Astrocyte of the hippocampus (primary cell): ENCODE measurements at regions not wholly inside any gene's neighbourhood (a gene's known extent, or its start where the extent isn't known, plus 50 kb on each side); places are given as distances from the start of the nearest gene placed in this dataset.

Experiments used
- DNase-seq: peaks from one replicate; pipeline ENCODE4 v3.0.0; 2011; ENCODE audit warnings: low read depth, low spot score

DNA sequence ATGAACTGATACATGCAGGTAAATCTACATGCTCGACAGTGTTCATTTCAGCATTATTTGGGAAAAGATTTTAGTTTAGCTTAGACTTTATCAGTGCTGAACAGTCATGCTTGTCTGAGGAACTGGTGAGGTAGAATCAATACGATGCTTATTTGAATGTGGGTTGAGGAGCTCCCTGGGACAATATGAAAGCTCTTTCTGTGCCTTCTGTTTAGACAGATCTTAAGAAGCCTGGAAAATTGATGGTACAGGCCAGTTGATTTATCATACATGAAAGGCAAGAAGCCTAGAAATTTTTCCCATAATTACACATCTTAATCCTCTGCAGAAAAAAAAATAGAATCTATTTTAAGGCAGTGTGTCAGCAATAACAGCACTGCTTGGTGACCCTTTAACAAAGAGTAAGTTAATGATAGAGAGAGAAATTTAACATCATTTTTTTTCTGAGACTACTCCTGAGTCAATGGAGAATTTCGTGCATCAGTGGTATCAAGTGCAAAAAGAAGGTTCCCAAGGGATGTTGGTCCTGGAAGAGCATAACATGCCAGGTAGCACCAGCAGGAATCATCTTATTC lies 252.2 kb upstream of the CDH20 start:
- DNase-seq: no peak

DNA sequence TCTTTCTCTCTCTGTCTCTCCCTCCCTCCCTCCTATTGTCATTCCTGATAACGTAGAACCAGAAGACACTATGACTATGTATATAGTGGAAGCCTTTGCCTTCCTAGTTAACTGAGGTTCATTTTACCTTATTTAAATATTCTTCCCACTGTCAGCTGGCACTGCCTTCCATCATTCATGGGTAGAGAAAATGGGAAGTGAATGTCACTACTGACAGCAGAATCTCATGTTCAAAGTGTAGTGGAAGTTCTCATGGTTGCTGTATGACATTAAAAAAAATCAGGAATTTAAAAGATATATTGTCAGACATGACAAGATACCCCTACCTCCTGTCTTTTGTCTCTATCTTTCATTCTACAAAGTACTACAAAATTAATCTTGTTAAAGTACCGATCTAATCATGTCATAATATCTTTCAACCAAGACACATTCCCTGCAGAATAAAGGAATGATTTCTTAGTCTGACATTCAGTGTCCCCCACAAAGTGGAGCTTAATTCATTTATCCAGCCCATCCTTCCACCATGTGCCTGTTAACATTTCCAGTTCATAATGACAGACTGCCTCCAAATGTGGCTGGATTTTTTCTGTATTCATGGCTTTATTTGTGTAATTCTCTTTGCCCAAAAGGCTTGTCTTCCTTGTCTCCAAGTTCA lies 250.1 kb upstream of the CDH20 start:
- DNase-seq: no peak

DNA sequence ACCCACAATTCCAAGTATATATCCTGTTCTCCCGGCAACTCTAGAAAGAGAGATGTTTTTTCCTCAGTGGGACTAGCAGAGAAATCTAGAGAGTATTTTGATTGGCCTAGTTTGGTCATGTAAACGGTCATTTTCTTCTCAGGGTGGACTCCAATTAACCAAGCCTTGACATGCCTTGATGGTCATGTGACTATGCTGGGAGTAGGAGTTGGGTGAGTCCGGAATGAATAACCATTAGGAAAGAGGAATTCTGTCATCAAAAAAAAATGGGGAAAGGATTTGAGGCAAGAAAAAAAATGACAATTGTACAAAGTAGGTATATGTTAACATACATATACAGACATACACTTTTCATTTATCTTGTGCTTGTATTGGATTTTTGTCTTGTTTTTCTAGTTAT lies 248.2 kb upstream of the CDH20 start:
- no peak for DNase-seq

DNA sequence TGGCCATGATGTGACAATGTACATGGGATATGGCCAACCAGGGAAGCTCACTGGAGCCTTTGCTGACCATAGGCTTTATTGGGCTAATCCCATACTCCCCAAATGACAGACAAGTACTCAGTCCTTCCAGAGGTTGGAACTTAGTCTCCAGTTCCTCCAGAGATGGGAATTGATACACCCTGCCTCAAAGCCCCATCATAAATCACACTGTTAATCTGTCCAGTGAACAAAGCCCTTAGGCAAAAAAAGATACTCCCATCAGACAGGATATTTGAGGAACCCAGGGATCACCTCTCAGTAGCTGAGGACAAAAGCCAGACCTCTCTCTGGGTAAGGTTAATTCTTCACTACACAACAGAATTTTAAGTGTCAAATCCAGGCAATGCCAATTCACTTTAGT lies 247.5 kb upstream of the CDH20 start:
- no peak for DNase-seq

DNA sequence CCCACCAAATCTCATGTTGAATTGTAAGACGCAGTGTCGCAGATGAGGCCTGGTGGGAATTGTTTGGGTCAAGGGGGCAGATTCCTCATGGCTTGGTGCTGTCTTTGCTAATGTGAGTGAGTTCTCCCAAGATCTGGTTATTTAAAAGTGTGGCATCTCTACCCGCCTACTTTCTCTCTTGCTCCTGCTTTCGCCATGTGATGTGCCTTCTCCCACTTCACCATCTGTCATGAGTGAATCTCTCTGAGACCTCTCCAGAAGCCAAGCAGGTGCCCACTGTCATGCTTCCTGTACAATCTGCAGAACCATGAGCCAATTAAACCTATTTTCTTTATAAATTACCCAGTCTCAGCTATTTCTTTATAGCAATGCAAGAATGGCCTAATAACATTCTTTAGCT lies 246.6 kb upstream of the CDH20 start:
- DNase-seq: no peak

DNA sequence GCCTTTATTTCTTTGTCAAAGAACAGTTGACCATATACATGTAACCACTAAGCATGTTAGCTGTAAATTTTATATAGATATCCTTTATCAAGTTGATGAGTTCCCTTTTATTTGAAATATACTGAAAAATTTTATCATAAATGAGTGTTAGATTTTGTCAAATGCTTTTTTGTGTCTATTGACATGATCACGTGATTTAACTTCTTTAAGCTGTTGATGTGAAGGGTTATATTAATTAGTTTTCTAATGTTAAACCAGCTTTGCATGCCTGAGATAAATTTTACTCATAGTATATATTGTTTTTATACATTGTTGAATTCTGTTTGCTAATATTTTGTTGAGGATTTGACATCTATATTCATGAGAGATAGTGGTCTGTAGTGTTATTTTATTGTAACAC lies 241.9 kb upstream of the CDH20 start:
- DNase-seq: no peak

DNA sequence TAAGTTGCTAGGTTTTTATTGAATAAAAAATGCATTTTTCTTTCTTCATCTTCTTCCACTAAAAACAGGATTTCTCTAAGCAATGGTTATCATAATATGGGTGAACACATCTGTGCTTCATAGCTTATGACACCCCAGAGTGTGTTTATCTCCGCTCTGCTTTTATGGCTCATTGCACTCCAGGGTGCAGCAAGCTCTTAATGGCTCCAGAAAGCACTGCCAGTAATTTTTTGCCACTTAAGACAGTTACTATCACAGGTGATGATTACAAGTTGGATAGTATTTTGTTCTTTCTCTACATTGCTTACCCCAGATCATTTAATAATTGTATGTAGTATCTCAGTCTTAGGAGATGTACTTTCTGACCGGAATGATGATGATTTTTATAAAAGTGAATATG lies 239.3 kb upstream of the CDH20 start:
- DNase-seq: no peak

DNA sequence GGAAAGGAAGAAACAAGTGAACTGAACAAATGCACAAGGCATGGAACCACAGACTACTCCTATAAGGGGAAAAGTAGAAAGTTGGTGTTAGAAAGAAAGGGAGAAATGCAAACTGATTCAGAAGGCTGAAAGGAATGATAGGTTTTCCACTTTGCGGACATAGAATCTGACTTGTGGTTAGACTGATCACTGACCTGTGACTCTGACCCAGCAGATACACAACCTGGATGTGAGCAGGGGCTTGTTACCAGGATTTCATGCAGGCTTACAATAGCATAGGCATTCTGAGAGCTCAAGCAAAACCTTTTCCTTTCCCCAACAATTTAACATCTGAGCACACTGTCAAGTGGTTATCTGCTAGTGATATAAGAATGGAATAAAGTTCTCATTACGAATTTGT lies 237.0 kb upstream of the CDH20 start:
- DNase-seq: peak; percentile 1

DNA sequence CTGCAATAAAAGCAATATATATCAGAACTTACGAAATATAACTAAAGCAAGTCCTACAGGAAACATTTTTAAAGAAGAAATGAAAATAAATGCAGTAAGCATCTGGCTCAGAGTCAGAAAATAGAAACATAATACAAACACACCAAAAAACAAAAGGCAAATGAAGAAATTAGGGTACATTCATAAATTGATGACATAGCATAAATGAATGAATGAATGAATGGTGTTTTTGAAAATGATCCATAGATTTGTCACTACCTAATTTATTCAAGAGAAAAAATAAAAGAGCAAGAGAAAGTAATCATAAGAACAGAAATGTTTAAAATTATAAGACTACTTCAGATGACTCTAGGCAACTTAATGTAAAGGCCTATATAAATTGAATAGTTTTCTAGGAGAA lies 226.1 kb upstream of the CDH20 start:
- DNase-seq: no peak

DNA sequence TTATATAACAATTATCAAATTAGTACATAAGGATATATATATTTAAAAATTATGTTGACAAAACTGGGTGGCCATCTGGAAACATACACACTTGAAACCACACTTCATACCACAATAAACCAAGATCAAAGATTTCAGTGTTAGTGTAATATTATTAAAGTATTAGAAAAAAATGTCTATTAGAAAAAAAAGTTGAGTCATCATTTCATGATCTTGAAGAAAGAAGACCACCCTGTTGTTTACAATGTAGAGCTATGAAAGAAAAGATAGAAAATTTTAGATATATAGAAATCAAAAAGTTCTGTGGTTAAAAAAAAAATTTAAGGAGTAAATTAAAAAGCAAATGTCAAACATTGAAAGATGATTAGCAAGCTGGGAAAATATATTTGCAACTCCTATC lies 224.5 kb upstream of the CDH20 start:
- no peak for DNase-seq

DNA sequence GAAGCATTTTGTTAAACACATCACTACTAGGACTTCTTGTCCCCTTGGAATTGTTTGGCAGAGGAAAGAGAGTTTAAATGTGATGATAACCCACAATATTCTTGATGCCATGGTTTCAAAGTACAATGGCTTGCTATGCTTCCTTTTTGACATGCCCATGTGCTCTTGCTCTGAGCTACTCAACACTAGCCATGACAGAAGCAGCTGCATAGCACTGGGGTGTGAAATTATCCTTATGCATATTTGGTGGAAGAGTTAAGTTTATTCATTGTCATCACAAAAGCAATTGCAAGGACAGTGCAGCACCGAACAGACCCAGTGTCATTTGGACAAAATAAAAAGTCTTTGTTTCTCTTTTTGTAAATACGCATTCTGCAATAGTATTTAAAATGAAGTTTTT lies 209.9 kb upstream of the CDH20 start:
- no peak for DNase-seq

DNA sequence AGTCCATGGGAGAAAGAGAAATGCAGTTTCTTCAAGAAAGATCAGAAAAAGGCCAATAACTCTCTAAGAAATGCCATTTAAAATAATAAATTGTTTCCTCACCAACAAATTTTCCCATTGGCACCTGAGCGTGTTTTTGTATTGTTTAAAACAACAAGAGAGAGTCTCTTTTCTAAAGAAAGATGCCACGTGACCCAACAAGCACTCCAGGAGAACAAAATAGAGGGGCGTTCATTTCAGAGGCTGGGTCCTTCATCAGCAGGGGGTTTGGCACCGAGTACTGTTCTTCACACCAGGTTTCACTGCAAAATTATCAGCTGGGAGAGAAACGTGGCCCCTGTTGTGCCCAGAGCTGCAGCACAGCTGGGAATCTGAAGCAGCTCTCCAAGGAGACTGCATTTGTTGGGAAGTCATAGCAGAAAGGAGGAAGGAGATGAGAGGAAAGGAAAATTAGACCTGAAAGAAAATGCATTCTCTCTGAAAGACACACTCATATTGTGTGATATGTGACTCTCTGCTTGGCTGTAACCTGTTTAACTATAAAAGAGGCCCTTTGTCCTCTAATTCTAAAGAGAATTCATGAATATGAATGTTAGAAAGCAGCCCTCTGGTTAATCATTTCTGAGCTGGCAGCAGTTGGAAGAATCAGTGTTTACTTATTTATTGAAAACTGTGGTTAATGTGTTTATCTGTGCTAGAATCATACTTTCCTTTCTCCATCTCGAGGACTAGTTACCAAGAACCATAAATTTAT lies 205.3 kb upstream of the CDH20 start:
- peak; percentile 11 for DNase-seq

DNA sequence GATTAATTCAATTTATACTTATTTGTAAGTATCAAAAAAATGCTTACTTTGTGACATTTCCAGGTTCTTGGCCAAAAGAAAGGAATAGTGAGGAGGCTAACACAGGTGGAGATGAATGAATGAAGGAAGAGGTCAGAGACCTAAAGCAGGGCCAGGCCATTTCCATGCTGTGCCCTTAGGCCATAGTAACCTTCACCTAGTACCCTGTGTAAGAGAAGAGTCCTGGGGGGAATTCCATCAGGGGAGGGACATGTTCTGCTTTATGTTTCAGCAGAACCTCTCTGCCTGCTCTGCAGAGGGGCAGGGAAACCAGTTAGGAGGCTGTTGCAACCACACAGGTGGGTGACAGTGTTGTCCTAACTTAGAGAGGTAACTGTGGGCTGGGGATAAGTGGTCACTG lies 204.2 kb upstream of the CDH20 start:
- DNase-seq: no peak

DNA sequence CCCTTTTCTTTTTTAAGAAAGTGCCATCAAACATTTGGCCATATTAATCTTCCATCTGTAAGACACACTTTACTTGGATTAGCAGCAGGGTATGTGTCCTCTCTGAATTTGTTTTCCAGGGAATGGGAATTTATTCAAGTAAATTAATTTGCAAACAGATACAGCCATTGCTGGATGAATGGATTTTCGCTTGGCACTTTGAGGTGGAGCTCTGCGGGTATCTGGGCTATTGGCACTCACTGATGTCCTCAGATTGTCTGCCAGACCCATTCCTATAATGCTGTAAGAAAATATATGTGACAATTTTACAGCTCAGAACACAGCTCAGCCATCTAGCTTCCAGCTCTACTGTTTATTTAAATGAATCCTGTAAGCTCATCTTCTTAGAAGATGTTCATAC lies 201.2 kb upstream of the CDH20 start:
- no peak for DNase-seq

DNA sequence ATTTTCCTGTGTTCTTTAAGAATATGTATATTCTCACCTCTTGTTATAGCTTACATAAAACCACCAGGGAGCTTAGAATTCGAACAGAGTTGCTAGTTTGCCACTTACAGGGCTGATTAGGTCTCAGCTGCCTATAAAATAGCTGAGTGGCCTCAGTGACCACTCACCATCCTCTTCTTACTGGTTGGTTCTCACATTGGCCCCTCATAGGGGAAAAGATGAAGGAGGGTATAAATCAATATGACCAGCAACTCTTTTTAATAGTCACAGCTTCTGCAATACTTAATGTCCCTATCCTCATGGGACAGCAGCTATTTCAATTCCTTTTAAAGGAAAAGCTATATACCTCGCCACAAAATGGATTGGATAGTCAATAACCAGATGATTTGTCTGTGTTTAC lies 199.4 kb upstream of the CDH20 start:
- no peak for DNase-seq

DNA sequence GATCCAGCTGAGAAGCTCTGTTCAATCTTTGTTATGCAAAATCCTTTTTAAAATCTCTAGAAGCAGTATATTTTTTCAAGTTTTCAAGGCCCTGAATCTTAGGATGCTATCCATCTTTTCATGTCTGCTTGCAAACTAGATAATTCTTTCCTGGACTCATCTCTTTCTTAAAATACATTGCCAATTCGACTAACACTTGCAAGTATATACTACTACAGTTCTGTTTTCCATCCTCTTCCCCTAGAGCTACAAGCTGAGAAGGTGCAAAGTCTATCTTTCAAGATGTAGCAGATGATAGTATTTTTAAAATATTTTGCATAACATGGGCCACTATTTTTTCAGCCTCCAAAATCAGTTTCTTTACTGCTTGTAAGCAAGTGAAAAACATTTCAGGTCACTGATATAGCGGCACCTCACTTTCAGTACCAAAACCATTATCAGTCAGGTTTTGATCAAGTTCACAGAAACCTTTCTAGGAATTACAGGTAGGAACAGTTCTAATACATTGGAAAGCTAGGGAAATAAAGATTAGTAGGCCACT lies 196.4 kb upstream of the CDH20 start:
- no peak for DNase-seq

DNA sequence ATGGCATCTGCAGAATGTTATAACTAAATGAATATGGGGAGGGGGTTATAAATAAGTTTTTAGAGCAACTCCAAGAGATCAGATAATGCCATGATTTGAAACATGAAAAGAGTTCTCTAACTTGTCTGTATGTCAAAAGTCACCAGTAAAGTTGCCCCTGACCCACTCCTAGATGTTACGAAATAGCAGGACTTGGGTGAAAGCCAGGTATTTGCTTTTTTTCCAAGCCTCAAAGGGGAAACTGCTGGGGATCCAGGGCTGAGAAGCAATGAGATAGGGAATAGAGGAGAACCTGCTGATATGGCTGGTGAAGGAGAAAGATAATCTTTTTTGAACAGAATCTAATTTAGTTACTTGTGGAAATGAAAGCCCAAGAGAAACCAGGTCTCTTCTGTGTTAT lies 191.5 kb upstream of the CDH20 start:
- no peak for DNase-seq

DNA sequence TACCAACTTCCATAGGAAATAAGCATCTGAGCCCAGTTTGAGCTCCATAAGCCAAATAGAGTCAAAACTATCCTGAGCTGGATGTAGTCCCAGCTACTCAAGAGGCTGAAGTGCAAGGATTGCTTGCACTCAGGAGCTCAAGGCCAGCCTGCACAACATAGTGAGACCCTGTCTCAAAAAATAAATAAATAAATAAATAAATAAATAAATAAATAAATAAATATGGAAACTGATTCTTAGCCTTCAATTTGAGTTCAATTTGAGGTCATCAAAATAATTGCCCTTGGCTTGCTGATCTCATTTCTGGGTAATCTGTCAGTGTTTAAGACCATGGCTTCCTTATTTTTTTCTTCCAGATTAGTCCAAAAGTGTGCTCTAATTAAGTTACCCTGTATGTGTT lies 184.9 kb upstream of the CDH20 start:
- DNase-seq: no peak

DNA sequence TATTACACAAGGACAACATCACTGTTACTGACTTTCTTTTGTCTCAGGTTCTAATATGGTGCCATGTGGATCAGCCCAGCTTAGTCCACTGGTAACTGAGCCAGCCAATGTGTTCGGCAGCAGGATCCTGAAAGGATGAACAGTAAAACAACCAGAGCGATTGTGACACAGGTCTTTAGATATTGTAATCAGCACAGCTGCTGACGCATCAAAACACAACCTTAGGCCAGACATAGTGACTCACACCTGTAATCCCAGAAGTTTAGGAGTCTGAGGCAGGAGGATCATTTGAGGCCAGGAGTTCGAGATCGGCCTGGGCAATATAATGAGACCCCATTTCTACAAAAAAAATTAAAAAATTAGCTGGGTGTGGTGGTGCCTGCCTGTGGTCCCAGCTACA lies 183.4 kb upstream of the CDH20 start:
- DNase-seq: no peak

DNA sequence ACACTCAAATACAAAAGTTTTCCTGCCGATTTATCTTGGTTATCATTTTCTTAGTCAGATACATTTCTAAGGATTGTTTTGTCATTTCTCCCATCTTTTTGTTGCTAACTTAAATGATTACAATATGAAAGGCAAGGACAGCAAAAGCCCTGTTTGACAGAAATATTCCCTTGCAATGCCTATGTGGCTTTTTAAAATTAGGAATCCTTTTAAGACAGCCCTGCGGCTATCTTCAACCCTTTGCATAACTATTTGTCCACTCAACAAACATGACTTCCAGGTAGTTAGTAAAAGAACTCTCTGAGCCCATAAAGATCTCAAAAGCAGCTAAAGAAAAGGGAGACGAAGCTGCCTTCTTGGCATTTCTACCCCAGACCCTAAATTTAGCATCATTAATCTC lies 179.7 kb upstream of the CDH20 start:
- DNase-seq: no peak

DNA sequence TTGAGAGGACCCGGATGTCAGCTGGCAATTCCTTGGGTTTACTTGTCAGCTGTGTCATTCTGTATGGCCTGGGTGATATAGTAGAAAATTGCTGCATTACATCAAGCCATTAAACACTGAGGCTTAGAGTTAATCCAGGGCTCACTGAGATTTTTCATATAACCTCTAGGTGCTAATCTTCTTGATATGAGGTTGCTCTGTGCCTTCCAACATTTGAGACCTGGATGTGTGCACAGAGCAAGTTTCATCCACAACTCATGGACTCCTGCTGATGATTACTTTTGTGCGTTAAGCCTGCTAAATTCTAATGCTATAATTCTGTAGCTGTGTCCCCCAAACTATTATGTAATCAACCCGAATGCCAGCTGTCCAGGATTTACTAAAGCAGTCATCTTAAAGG lies 178.4 kb upstream of the CDH20 start:
- no peak for DNase-seq

DNA sequence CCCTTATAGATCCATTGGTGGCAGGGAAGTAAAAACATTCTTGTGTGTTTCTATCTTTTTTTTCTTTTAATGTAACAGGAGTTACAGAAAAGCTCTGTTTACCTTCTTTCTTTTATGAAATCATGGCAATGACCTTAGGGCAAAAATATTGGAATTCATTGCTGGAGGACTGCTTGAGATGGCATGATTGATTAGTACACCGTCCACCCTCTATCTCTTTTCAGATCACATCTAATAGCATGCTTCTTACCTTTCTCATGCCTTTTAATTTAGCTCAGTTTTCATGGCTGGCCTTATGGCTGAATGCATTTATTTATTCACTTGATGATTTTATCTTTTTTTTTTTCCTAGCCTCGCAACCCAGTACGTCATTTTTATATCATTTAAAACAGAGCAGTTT lies 177.6 kb upstream of the CDH20 start:
- no peak for DNase-seq

DNA sequence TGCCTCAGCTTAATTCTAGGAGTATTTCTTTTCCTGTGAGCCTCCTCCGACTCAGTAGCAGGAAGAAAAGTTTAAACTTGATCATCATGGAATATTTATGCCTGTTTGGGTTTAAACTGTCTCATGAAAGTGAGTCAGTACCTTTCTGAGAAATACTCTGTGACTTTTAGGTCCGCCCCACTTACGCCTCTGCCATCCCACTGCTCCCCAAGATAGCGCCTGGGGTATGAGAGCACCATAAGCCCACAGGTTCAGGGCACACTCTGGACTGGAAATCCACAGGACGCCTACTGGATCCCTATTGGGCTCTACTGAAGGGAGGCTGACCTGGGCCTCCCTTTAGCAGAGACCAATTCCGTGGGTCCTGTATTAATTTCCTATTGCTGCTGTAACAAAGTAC lies 175.8 kb upstream of the CDH20 start:
- DNase-seq: no peak
